ENCODE measurements at regions not wholly inside any gene's neighbourhood (a gene's known extent, or its start where the extent isn't known, plus 50 kb on each side); places are given as distances from the start of the nearest gene placed in this dataset.

- TF ChIP-seq CTCF (IDR thresholded peaks at IDR 0.05) (no peak), POLR2A (IDR thresholded peaks at IDR 0.05) (no peak)
Observed at GRCh38 chr1:234670967-234671626, 61.1 kb upstream of the IRF2BP2 start.

Data from transverse colon (tissue), 3 donors.